HG03469 (cell line): ENCODE measurements at regions not wholly inside any gene's neighbourhood (a gene's known extent, or its start where the extent isn't known, plus 50 kb on each side); places are given as distances from the start of the nearest gene placed in this dataset.

Experiments used
- ATAC-seq: cut with Tn5 transposase; IDR thresholded peaks from one replicate; pipeline ENCODE4 v1.9.1; 2021; ENCODE audit warnings: mild to moderate bottlenecking, moderate library complexity, moderate number of reproducible peaks; ENCODE audit not compliant: unreplicated experiment

DNA sequence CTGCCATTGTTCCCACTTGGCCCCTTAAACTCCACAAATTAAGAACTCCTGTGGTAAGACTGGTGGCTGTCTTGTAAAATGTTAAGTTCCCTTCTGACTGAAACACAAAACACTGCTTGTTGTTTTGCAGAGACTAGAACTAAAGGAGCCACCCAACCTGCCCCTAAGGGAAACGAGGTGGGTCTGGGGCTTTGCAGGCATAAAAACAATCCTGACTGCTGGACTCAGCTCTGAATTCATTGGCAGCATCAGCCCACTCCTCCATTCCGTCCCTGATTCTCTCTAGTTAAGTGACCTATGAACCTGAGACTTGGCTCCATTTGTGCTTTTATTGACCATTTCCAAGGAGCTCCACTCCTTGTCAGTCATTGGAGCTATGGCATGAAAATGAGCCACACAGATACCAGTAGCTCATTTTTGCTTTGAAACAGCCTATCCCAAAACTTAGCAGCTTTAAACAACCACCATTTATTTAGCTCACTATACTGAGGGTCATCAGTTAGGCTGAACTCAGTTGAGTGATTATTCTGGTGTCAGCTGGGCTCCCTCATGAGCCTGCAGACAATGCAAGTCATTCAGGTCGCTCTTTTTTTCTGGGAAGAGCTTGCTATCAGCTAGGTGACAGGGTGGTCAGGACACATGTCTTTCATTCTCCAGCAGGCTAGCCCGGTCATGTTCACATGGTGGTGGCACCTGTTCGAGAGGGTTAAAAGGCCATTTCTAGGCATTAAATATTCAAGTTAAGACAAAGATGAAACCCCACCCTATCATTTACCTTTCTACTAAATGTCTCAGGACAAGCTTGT, 175.1 kb upstream of the CTNNB1 start:
- no peak for ATAC-seq

DNA sequence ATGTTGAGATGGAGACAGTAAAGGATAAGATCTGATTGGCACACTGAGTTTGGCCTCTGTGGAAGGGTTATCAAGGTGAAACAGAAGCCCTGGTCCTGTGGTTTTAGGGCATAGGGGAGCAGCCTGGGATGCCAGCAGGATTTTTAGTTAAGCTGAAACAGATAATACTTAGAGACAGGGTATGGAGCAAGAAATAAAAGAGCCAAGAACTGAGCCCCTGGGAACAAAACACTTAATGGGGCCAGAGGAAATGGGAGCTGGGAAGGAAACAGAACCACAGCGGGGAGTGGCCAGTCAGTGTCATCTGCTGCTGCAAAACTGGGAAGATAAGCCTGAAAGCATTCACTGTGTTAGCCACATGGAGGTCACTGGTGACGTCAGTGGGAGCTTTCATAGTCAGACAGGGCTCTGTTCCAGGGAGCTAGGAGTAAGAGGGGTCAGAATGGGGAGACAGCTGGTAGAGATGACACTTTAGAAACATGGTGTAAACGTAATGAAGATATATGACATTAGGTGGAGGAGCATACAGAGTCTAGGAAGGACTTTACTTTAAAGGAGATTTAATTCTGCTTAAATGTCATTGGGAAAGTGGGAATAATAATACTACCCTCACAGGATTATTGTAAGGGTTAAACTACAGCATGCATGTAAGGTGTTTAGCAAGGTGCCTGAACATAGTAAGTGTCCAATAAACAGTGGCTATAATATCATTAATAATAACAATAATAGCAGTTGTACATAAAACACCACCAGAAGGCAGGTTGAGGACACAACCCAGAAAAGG, 172.7 kb upstream of the CTNNB1 start:
- no peak for ATAC-seq

DNA sequence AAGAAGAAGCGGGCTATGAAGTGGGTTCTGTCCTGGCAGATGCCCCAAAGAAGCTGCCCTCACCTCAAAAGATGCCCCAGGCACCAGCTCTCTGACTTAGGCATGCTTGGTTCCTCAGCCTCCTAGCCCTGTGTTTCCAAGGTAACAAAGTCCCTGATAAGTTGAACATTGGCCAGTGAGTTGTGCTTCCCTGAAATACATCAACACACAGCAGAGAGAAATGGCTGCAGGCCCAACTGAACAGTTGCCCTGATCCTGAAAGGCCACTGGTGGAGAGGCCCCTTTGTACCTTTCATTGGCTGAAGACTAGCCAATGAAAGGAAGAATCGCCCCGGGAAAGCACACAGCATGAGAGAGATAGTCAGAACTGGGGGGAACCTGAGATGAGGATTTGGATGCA, 169.9 kb upstream of the CTNNB1 start:
- ATAC-seq = no peak

GRCh38 chr3:41030220-41030619, 169.1 kb upstream of the CTNNB1 start:
- ATAC-seq = no peak

DNA sequence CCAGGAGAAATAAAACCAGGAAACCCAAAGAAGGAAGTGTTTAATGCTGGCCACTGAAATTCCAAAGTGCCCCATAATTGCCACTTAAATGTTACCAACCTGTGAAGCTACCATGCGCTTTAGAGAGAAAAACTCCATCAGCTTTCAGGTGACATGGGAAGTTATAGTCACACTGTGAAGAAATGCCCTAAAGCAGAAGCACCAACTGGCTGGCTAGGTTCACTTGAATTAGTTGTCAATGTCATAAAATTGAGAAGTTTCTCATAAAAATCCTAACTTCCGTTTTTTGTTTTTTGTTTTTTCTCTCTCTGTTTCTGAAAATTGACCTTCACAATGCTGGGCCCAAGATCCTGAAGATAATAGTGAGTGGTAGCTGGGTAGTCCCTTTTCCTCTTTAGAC, 167.9 kb upstream of the CTNNB1 start:
- ATAC-seq = no peak

DNA sequence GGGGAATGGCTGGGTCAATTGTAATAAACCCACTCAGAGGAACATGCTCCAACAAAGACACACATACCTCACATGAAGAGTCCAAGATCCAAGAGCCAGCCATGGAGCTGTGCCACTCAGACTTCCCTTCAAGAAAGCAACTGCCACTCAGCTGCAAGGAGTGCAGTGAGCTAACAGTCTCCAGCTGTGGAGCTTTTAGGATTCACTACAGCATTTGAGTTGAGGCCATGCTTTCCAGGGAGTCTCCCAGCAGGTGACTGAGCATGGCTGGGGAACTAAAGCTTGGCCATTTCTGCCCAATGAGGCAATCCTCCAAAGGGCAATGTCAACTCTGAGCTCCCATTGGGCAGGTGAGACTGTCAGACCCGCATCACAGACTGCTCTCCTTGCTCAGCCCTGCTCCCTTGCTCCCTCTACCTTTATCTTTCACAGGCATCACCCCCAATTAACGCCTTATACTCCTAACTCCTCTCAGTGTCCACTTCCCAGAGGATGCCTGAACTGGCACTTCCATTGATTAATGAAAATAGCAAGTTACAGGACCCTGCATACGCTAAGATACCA, 165.3 kb upstream of the CTNNB1 start:
- ATAC-seq = no peak

DNA sequence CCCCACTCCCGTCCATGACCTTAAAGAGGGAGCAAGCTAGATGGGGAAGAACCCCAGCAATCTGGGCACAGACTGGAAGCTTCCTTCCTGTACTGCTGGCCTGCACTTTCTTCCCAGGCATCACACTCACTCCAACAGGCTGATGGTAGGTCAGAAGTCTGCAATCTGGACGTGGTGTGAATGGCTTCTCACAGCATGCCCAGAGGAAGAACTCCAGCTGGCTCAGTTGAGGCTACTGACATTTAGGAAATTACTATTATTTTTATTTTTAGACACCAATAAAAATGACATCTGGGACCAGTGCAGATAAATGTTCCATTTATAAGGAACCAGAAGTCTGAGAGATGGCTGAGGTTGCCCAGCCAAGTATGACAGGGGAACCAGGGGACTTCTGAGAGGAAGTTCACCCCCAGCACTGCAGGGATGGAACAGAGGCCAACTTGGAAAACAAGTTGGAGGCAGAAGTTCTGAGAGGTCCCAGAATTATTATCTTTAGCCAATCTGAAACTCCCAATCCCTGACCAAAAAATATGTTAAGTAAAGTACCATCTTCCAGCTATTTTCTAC, 163.8 kb upstream of the CTNNB1 start:
- no peak for ATAC-seq

GRCh38 chr3:41037651-41038334, 161.5 kb upstream of the CTNNB1 start:
- no peak for ATAC-seq

GRCh38 chr3:41040256-41040655, 159.0 kb upstream of the CTNNB1 start:
- ATAC-seq = no peak

- no peak for ATAC-seq
Observed at GRCh38 chr3:41041462-41041861, 157.8 kb upstream of the CTNNB1 start.

- ATAC-seq = no peak
Observed at GRCh38 chr3:41041899-41042298, 157.4 kb upstream of the CTNNB1 start.

- no peak for ATAC-seq
Observed at GRCh38 chr3:41044523-41044922, 154.8 kb upstream of the CTNNB1 start.

DNA sequence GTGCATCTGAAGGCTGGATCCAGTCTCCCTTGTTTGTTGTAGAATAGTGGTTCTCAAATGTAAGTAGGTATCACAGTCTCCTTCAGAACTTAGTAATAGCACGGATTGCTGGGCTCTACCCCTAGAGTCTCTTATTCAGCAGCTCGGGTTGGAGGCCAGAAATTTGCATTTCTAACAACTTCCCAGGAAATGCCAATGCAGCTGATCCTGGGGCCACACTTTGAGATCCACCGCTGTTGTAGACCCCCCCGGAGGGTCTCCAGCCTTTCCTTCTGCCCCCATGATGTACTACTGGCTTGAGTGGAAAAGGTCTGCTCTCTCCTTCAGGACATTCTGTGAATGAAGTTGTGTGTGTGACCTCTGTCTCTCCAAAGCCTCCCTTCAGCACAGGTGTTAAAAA, 153.8 kb upstream of the CTNNB1 start:
- no peak for ATAC-seq

- no peak for ATAC-seq
Observed at GRCh38 chr3:41050144-41050543, 149.2 kb upstream of the CTNNB1 start.

DNA sequence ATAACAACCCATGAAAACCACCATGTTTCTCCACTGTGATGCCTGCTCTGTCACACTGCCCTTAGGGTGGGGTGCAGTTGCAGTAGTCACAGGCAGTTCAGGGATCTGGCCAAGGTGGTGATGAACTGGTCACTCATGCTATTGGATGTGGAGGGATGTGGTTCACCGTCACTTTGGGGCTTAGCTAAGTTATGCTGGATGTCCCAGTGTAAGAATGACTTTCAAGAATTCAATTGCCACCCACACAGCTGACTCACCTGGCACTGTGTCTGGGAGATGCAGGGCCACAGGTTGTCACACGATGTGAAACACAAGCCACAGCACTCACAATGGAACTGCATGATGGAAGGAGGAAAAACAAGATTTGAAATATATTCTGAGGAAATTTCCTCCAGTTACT, 146.1 kb upstream of the CTNNB1 start:
- ATAC-seq = no peak

DNA sequence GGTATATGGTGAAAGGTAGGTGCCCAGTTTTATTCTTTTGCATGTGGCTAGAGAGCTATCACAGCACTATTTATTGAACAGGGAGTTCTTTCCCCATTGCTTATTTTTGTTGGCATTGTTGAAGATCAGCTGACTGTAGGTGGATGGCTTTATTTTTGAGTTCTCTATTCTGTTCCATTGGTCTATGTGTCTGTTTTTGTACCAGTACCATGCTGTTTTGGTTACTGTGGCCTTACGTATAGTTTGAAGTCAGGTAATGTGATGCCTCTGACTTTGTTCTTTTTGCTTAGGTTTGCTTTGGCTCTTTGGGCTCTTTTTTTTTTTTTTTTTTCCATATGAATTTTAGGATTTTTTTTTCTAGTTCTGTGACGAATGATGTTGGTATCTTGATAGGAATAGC, 139.2 kb upstream of the CTNNB1 start:
- no peak for ATAC-seq

GRCh38 chr3:41064070-41064469, 135.2 kb upstream of the CTNNB1 start:
- ATAC-seq = no peak

- ATAC-seq = no peak
Observed at GRCh38 chr3:41064526-41064925, 134.8 kb upstream of the CTNNB1 start.

DNA sequence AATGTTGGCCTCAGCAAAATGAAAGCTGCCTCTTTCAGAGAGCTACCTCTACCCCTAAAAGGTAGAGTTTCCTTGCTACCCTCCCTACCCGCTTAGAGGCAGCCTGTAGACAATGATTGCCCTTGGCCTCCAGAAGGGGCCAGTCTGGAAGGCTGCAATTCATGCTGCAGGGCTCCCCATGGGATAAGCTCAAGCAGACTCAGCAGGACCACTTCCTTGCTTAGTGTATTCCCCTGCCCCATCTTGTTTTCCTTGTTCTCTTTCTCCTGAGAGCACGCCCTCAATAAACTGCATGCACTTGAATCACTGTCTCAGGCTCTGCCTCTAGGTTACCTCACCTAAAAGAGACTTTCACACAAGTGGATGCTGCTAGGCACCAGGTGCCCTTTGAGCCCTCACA, 134.0 kb upstream of the CTNNB1 start:
- no peak for ATAC-seq

GRCh38 chr3:41073190-41073589, 126.1 kb upstream of the CTNNB1 start:
- no peak for ATAC-seq

DNA sequence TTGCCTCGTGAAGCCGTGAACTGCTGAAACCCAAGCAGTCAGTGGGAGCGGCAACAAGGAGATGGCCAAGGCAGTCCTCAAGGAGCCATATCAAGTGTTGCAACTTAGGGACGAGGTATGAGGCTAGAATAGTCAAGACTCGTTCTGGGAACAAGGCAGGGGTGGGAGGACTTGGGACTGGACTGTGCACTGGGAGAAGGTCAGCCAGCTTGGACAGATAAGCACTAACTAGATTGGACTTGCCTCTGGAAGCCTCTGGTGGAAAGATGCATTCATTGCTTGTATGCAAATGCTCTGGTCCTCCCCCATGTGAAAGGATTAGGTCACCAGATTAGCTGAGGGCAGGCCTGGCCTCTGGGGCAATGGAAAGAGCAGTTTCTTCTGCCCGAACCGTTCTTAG, 123.3 kb upstream of the CTNNB1 start:
- no peak for ATAC-seq
